HG02943 (cell line): ENCODE measurements at regions not wholly inside any gene's neighbourhood (a gene's known extent, or its start where the extent isn't known, plus 50 kb on each side); places are given as distances from the start of the nearest gene placed in this dataset.
"Not testable (repeated sequence)": the region's sequence is repeated elsewhere in the genome, so short reads cannot be mapped to it uniquely, and the experiment has no call there.

Source experiments
- ATAC-seq: cut with Tn5 transposase; IDR thresholded peaks from one replicate; pipeline ENCODE4 v1.9.1; 2021; ENCODE audit warnings: mild to moderate bottlenecking, low read depth, moderate library complexity; ENCODE audit not compliant: unreplicated experiment

DNA sequence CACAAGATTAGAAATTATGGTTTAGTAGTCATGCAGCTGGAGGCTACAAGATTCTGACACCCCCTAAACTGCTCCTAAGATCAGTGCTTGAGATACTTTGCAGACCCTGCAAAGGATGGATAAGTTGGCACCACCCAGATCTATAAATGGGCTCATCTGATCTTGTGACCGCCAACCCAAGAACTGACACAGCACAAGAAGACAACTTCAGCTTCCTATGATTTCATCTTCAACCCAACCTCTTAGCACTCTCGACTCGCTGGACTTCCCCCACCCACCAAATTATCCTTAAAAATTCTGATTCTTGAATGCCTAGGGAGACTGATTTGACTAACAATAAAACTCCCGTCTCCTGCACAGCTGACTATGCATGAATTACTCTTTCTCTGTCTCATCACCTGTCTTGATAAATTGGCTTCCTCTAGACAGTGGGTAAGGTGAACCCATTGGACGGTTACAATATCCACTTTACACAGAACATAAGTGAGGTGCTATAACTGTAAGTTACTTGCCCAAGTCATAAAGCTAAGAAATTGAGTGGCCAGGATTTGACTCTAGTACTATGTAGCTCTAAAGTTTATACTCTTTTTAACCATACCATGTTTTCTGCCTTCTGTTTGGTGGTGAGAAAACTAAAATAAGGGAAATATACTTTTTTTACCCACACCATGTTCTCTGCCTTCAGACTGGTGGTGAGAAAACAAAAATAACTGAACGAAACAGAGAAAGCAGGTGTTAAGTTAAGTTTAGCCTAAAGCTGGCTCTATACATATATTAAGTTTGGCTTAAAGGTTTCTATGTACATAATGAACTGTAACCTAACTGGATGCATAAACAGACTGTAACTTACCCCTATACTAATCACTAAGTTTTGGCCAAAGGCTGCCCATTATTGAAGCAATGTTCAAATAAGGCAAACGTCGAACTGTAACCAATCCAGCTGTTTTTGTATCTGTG, 962.3 kb upstream of the NXPH2 start:
- ATAC-seq, result no peak

DNA sequence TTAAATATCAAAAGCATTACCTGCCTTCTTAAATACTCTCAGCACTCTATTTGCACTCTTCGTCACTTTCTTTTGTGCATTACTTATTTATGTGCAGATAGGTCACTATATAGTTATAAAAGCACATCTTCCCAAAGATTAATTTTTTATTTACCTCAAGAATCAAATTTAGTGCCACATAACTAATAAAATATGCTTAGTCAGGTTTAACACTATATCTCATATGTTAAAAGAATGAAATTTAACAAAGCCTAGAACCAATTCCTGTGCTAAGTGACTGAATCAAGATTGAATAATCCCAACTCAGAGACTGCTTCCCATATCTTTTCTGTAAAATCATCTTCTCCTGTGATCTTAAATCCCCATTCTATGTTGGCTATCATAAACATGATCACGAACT, 957.5 kb upstream of the NXPH2 start:
- no peak for ATAC-seq

DNA sequence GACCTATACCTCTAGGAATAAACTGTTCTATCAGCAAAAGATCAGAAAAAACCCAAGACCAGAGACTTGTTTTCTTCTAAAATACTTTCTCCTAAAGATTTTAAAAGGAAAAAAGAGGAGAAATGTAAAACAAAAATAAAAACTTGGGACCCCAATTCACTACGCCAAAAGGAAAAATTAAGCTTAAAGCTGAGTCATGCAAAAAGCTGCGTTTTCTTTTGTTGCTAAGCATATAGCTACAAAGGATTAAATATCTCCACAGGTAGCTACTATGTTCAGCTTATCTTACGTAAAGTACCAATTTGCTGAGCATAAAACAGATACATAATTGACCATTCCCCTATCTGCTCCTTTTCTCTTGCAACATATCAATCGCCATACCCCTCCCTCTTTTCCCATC, 950.0 kb upstream of the NXPH2 start:
- no peak for ATAC-seq

DNA sequence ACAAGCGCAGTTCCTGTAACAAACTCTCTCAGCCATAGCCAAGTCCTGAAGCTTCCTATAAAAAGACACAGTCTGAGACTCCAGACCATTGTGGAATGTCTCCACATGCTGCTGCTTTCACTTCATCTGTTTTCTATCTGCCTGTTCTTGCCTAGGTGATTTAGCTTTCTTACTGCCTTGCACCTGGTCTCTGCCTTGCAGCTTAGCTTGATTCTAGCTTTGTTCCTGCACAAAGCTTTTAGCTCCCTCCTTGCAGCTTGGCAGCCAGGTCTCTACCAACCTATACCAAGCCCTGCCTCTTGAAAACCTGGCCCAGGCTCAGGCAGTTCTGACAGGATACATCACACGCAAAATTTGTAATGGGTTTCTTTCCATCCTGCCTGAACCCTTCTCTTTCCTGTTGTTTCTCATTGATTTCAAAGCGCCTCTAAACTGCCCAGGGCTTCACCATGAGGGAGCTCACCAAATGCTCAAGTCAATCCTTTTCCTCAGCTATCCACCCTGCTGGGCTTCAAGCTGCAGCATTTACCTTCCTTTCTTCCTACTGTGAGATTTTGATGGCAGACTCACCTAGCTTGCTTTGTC, 941.3 kb upstream of the NXPH2 start:
- ATAC-seq, result no peak

DNA sequence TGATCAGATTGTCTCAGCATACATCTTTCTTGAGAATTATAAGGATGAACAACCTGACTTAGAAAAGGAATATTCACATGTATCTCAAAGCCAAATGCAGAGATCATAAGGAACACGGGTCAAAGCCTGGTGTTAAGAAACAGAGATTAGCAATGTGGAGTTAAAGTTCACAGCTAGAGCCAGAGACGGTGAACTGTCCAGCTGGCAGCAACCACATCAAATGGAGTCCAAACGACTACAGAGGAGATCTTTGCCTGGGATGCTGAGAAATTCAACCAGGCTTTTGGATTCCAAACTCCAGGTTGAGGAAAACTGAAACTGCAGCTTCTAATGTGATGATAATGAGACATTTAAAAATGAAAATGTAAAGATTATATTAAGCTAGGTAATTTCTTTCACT, 939.9 kb upstream of the NXPH2 start:
- no peak for ATAC-seq

DNA sequence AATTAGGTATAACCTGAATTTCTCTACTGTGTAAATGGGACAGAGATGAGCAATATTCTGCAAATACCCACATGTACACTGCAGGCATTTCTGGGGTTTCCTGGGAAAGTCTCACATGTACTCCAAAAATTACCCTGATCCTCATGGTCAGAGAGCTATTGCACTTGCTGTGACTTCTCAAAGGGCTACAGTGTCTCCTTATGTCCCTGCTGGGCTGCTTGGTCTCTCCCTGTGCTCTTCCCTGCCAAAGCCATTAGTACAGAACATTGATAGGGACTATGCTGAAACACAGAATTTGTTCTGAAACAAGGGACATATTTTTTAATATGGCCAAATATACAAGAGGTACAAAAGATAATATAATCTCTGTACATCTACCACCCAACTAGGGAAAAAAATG, 924.4 kb upstream of the NXPH2 start:
- no peak for ATAC-seq

DNA sequence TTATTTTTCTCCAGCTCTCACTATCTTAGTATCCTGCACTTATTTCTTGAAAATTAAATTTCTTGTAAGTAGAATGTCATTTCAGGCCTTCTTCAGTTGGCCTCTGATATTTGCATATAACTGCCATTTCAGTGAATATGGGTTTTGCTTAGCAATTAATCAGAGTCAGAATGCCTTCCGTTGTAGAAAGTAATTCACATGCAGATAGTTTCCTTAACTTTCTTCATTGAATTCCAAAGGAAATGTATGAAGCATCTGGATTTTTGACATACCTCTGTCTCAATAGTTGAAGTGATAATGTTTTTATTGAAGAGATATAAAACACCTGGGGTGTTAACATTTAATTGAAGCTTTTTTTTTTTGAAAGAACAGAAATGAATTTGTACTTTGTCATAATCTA, 914.1 kb upstream of the NXPH2 start:
- no peak for ATAC-seq

DNA sequence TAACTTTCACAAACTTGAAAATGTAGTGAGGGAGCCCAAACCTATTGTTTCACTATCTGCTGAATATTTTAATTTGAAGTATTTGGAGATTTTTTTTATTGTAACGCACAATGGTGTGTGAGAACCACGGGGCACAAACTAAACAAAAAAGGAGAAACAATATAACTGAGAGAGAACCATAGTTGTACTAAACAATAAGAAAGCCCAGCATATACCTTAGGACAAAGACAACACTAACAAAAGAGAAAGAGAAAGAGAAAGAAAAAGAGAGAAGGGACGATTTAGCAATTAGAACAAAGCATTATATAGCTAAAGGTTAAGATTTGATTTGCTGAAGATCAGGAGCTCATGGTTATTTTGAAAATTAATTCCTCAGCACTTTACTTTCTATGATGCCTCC, 906.0 kb upstream of the NXPH2 start:
- ATAC-seq, result no peak

DNA sequence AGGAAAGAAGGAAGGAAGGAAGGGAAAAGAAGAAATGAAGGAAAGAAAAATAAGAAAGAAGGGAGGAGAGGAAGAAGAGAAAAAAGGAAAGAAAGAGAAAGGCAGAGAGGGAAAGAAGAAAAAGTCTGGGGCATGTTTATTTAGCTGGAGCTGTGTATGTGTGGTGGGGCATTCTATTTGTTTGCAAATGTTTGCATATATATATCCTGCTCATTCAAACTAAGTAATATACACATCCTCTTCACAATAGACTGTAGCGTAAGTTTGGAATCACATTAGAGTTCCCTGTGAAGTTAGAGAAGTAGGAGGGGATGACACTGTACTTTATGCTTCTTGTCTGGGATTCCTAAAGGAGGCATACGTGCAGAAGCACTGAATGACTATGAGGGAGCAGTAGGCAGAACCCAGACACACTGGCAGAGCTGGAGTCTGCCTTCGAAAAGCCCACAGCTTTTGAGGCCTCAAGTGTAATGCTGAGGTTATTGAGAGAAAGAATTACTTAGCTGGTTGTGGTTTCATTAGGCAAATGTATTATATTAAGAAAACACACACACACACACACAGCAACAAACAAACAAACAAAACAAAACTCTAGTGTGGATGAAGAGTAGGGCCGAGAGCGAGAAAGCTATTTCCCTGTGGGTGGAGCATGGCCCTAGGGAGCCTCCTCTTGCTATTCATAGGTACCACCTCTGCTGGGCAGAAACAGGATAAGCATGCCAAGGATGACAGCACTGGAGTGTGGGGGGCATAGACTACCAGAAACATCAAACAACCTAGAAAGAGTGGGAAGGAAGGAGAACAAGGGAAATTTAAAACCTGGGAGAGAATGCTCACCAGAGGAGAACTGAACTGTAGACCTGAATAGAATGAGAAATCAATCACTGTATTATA, 905.1 kb upstream of the NXPH2 start:
- ATAC-seq, result no peak

DNA sequence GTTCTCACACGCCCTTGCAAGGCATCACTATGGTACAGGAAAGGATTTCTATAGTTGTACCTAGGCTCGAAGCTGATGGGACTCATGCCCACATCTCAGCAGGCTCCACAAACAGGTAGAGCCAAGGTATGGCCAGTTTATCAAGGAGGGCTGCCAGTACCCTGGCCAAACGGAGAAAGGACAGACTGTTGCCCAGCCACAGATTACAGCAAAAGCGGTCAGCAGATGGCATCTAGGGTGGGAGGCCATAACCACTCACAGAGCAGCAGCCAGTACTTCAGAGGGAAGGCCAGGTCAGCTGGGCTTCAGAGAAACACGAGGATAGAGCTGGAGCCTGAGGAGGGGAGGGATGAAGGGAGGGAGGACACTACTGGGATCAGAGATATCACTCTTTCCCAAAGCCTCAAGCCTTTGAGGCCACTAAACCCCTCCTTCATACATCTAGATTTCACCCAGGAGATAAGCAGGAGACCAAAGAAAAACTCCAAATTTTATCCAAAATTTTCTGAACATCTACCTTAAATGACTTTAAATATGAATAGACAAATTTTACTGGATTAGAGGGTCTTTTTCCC, 904.2 kb upstream of the NXPH2 start:
- ATAC-seq, result no peak

DNA sequence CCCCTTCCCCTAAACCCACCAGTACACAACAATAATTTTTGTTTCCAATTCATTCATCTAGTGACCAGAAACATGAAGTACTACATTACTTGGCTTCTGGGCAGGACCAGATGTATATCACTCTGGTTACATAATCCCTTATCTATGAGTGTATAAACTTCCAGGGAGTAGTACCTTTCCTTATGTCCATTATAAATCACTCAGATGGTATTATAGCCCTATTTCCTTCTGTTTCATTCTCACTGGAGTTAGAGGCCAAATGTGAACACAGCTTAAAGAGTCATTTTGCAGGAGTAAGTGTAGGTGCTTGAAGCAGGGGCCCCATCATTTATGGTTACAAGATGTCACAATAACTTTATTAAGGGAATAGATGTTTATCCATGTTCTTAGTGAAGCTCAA, 894.4 kb upstream of the NXPH2 start:
- ATAC-seq, result no peak

DNA sequence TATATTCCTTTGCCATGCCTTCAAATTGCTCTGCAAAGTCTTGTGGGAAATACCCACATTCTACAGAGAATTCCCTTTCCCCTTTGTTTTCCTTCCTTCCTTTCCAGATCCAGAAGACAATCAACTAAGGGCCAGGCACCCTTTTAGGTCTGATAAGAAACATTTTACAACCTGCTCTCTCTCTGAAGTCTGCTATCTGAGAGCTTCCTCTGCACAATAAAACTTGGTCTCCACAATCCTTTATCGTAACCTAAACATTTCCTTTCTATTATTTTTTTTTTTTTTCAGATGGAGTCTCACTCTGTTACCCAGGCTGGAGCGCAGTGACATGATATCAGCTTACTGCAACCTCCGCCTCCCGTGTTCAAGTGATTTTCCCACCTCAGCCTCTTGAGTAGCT, 893.3 kb upstream of the NXPH2 start:
- not testable (repeated sequence) for ATAC-seq

DNA sequence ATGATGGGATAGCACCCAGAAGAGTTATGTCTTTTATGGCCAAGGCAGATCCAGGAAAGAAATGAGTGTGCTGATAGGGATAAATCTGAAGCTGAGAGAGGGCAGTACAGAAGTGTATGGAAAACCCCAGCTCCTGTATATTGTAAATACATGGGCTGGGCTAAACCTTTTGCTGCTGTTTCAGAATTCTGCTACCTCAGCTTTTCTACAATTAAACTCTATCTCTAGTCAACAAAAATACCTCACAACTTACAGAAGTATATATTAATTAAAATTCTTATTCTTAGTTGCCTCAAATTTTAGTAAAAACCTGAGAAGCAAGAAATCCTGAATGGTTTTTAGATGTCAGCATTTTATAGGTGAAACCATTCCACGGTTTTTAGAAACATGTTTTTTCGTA, 889.5 kb upstream of the NXPH2 start:
- no peak for ATAC-seq

DNA sequence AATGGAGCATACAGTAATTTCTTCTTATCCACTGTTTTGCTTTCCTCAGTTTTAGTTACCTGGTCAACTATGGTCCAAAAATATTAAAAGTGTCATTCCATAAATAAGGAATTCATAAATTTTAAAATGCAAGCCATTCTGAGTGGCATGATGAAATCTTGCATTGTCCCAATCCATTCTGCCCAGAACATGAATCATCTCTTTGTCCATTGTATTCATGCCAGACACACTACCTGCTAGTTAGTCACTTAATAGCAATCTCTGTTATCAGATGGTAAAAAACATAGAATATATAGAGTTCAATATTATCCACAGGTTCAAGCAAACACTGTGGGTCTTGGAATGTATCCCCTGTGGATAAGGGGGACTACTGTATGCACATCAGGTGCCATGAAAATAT, 872.2 kb upstream of the NXPH2 start:
- ATAC-seq, result no peak

DNA sequence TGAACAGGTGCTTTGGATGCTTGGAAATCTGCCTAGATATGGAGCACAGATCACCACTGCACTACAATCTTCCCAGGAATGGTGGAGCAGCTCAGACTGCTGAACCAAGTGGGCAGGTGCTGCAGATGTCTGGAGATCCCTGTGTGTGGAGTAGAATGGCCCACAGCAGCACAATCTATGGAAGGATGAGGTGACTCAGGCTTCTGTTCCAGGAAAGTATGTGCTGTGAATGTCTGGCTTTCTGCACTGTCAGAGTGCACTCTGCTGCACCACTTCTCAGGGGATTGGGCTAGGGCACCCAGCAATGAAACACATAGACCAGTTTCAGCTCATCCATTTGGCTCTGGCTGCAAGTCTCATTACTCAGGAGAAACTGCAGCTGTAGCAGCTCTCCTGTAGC, 865.4 kb upstream of the NXPH2 start:
- ATAC-seq, result no peak

DNA sequence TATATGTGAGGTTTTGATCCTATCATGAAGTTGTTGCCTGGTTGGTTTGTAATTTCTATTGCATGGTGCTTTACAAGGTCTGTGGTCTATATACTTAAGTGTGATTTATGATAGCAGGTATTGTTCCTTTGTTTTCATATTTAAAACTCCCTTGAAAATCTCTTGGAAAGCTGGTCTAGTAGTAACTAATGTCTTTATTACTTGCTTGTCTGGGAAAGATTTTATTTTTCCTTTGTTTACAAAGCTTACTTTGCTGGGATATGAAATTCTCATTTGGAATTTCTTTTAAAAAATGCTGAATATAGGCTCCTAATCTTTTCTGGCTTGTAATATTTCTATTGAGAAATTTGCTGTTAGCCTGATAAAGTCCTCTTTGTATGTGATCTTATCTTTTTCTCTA, 862.9 kb upstream of the NXPH2 start:
- ATAC-seq, result no peak

DNA sequence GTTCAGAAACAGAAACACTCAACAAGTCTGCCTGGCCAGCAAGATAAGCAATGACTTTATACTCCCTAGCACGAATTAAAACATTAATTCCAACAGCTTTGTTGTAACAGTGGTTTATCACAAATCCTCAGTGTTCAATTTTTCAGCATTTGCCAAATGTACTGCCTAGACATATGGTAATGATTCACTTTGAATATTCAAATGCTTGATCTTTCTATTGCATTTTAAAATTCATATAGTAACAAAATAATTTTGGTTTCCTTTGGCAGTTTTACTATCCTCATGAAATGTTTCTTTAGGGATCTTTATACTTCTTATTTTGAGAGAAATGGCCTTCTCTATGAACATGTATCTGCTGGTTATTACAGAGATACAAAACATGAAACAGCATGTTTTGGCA, 851.8 kb upstream of the NXPH2 start:
- no peak for ATAC-seq

DNA sequence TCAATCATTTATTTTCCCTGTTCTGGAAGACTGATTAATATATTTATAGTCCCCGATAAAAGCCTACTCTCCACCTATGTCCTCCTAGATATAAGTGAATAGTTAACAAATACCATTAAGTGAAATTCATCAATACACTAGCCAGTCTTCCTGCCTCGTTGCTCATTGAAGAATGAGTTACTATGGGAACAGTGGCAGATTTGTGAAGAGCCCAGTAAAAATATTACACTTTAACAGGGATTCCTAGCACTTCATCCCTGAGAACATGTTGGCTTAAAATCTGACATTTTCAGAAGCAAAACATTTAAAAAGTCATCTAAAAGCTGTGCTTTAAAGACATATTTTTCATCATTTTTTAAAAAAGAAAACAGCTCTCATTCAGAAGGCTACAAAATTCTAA, 848.7 kb upstream of the NXPH2 start:
- ATAC-seq, result no peak

DNA sequence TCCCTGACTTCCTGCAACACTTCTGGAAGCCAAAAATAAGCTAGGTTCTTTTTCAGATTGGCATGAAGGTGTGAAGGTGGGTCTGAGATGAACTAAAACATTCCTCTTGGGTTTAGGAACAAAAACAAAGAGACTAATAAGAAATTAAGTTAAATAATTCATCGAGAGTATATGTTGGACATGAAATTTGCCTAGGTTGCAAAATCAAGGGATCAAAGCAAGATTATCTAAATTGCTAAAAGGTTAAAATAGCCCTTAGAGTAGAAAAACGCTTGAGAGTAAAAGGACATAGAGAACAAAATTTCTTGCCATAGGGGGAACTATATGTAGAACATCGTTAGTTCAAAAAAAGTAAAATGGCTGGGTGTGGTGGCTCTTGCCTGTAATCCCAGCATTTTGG, 845.9 kb upstream of the NXPH2 start:
- ATAC-seq, result no peak

DNA sequence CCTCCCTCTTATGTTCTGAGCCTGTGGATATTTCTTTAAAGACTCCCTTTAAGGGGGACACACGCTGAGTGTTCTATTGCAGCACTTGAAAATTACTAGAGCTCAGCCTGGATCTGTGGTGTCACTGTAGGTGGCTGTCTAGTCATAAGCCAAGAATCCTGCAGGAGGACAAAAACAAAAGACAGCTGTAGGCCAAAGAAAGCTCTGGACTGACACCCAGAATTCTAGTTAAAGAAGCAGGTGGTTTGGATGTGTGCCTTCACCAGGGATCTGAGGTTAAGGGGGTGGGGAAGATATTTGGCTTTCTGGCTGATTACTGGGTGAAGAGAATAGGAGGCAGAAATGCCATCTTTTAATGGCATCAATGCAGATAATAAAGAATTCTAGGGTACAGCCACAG, 842.5 kb upstream of the NXPH2 start:
- ATAC-seq, result no peak

DNA sequence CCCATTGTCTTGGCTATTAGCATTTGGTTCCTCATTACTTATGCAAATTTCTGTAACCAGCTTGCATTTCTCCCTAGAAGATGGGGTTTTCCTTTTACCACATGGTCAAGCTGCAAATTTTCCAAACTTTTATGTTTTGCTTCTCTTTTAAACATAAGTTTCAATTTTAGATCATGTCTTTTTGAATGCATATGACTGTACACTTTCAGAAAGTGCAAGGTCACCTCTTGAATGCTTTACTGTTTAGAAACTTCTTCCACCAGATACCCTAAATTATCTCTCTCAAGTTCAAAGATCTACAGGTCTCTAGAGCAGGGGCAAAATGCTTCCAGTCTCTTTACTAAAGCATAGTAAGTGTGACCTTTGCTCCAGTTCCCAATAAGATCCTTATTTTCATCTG, 837.6 kb upstream of the NXPH2 start:
- ATAC-seq, result no peak
